ENCODE measurements at regions not wholly inside any gene's neighbourhood (a gene's known extent, or its start where the extent isn't known, plus 50 kb on each side); places are given as distances from the start of the nearest gene placed in this dataset.
A peak's percentile ranks its signal among the peaks of the same experiment; 100 is the strongest.

GRCh38 chr12:47319746-47320145, 240.0 kb upstream of the AMIGO2 start:
- H3K27me3 ChIP-seq (ENCODE audit: control insufficient read depth in 1 of 2, insufficient read depth in 2 of 2, low read length in 2 of 2) = no peaks in the 10 kb centered on the region
- no peak overlapping the region for H3K4me3 ChIP-seq (ENCODE audit: low read length)
- no peaks in the 10 kb centered on the region for H3K36me3 ChIP-seq (ENCODE audit: insufficient read depth, low read length)
- intact Hi-C loops (cut with DNase I, micrococcal nuclease) = no loop called here
- ATAC-seq (ENCODE audit: poor library complexity) (no peak), DNase-seq (no peak)
- Mint-ChIP-seq H3K27me3 (no peaks in the 10 kb centered on the region), H3K4me3 (no peak overlapping the region), H3K4me1 (ENCODE audit: low read depth) (peaks cover 19% of the 10 kb centered on the region), H3K9me3 (no peaks in the 10 kb centered on the region), H3K27ac (no peak overlapping the region), H3K36me3 (ENCODE audit: low read depth) (no peaks in the 10 kb centered on the region)
- peaks cover 0 to 3% of the 10 kb centered on the region in 2 experiments for H3K9me3 ChIP-seq (ENCODE audit: control insufficient read depth in 1 of 2, insufficient read depth in 1 of 2, low read length in 2 of 2)
- TF ChIP-seq CTCF (IDR thresholded peaks at IDR 0.05) = no peak
- POLR2A ChIA-PET = no interaction called here
- CTCF ChIA-PET = no interaction called here
- peaks cover 12% of the 10 kb centered on the region for H3K4me1 ChIP-seq (ENCODE audit: insufficient read depth, low read length)
- H3K27ac ChIP-seq (ENCODE audit: low read depth in 1 of 2, low read length in 2 of 2) = no peak overlapping the region

GRCh38 chr12:47318963-47319362, 239.2 kb upstream of the AMIGO2 start:
- Mint-ChIP-seq H3K4me1 (ENCODE audit: low read depth) (peaks cover 24% of the 10 kb centered on the region), H3K4me3 (no peak overlapping the region), H3K27me3 (no peaks in the 10 kb centered on the region), H3K36me3 (ENCODE audit: low read depth) (no peaks in the 10 kb centered on the region), H3K9me3 (no peaks in the 10 kb centered on the region), H3K27ac (no peak overlapping the region)
- Histone ChIP-seq H3K4me3 (ENCODE audit: low read length) (no peak overlapping the region), H3K27me3 (ENCODE audit: control insufficient read depth in 1 of 2, insufficient read depth in 2 of 2, low read length in 2 of 2) (no peaks in the 10 kb centered on the region), H3K36me3 (ENCODE audit: insufficient read depth, low read length) (no peaks in the 10 kb centered on the region), H3K27ac (ENCODE audit: low read depth in 1 of 2, low read length in 2 of 2) (no peak overlapping the region), H3K9me3 (ENCODE audit: control insufficient read depth in 1 of 2, insufficient read depth in 1 of 2, low read length in 2 of 2) (peaks cover 0 to 3% of the 10 kb centered on the region in 2 experiments), H3K4me1 (ENCODE audit: insufficient read depth, low read length) (peaks cover 12% of the 10 kb centered on the region)
- POLR2A ChIA-PET = no interaction called here
- peak in 2 of 14 experiments; percentile 11 to 21 for DNase-seq
- TF ChIP-seq CTCF (IDR thresholded peaks at IDR 0.05) = no peak
- ATAC-seq (ENCODE audit: poor library complexity) = no peak
- CTCF ChIA-PET = interaction anchor here (0.6 to 0.7 kb wide), 2 partner anchors 17 to 1754 kb away, joined by 3 to 5 read pairs; no protein-coding TSS in a partner anchor
- intact Hi-C loops (cut with DNase I, micrococcal nuclease) = no loop called here

GRCh38 chr12:47317175-47317915, 237.6 kb upstream of the AMIGO2 start:
- peaks cover 24% of the 10 kb centered on the region for H3K4me1 Mint-ChIP-seq (ENCODE audit: low read depth)
- no peaks in the 10 kb centered on the region for H3K36me3 Mint-ChIP-seq (ENCODE audit: low read depth)
- H3K27me3 Mint-ChIP-seq = no peaks in the 10 kb centered on the region
- H3K27ac Mint-ChIP-seq = no peak overlapping the region
- POLR2A ChIA-PET = interaction anchor here (1.2 kb wide), 1 partner anchor 11 kb away, joined by 4 read pairs; no protein-coding TSS in a partner anchor
- intact Hi-C loops (cut with DNase I, micrococcal nuclease) = no loop called here
- Histone ChIP-seq H3K36me3 (ENCODE audit: insufficient read depth, low read length) (no peaks in the 10 kb centered on the region), H3K27me3 (ENCODE audit: control insufficient read depth in 1 of 2, insufficient read depth in 2 of 2, low read length in 2 of 2) (no peaks in the 10 kb centered on the region), H3K4me3 (ENCODE audit: low read length) (peak overlapping the region; percentile 11), H3K27ac (ENCODE audit: low read depth in 1 of 2, low read length in 2 of 2) (no peak overlapping the region), H3K4me1 (ENCODE audit: insufficient read depth, low read length) (peaks cover 12% of the 10 kb centered on the region), H3K9me3 (ENCODE audit: control insufficient read depth in 1 of 2, insufficient read depth in 1 of 2, low read length in 2 of 2) (peaks cover 0 to 3% of the 10 kb centered on the region in 2 experiments)
- peak overlapping the region; percentile 55 for H3K4me3 Mint-ChIP-seq
- no peak for TF ChIP-seq CTCF (IDR thresholded peaks at IDR 0.05)
- peak in 3 of 14 experiments; percentile 27 to 72 (median 47) for DNase-seq
- ATAC-seq (ENCODE audit: poor library complexity) = no peak
- CTCF ChIA-PET = interaction anchor here (0.6 kb wide), 1 partner anchor 47 kb away, joined by 3 read pairs; no protein-coding TSS in a partner anchor
- no peaks in the 10 kb centered on the region for H3K9me3 Mint-ChIP-seq
